ENCODE measurements at regions not wholly inside any gene's neighbourhood (a gene's known extent, or its start where the extent isn't known, plus 50 kb on each side); places are given as distances from the start of the nearest gene placed in this dataset.
"Not testable (repeated sequence)": the region's sequence is repeated elsewhere in the genome, so short reads cannot be mapped to it uniquely, and the experiment has no call there.

- DNase-seq = no peak
- H3K4me3 Mint-ChIP-seq = no peak overlapping the region
- no peaks in the 10 kb centered on the region for H3K36me3 Mint-ChIP-seq
- peaks cover 0 to 4% (median 0%) of the 10 kb centered on the region in 6 donors for H3K9me3 Mint-ChIP-seq
- no peaks in the 10 kb centered on the region for H3K4me1 Mint-ChIP-seq
- H3K27ac Mint-ChIP-seq = no peak overlapping the region
- H3K27me3 Mint-ChIP-seq (ENCODE audit: low read depth in 3 of 3) = peaks cover 2 to 4% (median 3%) of the 10 kb centered on the region in 3 donors
Observed at GRCh38 chrX:150063138-150063518, 124.8 kb upstream of the EOLA2 start.

GRCh38 chrX:150063674-150064073 lies 125.4 kb upstream of the EOLA2 start:
- Mint-ChIP-seq H3K36me3 (no peaks in the 10 kb centered on the region), H3K27ac (no peak overlapping the region), H3K4me3 (no peak overlapping the region), H3K4me1 (no peaks in the 10 kb centered on the region), H3K9me3 (peaks cover 0 to 4% (median 0%) of the 10 kb centered on the region in 6 donors), H3K27me3 (ENCODE audit: low read depth in 3 of 3) (peaks cover 2 to 4% (median 3%) of the 10 kb centered on the region in 3 donors)
- no peak for DNase-seq

DNA sequence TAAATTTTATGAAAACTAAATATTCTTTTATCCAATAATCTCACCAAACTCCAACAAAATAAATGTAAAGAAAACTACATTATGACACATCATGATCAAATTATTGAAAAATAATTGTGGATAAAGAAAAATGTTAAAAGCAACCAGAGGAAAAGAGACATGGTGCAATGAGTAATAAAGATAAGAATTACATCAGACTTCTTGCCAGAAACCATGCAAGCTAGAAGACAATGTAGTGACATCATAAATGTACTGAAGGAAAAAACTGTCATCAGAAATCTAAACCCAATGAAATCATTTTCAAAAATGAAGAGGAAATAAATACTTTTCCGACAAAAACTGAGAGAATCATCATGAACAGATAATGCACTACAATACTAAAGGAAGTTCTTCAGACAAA lies 135.9 kb upstream of the EOLA2 start:
- no peaks in the 10 kb centered on the region for H3K4me1 Mint-ChIP-seq
- no peak overlapping the region for H3K4me3 Mint-ChIP-seq
- peaks cover 0 to 7% (median 2%) of the 10 kb centered on the region in 3 donors for H3K27me3 Mint-ChIP-seq (ENCODE audit: low read depth in 3 of 3)
- no peaks in the 10 kb centered on the region for H3K36me3 Mint-ChIP-seq
- no peak overlapping the region for H3K27ac Mint-ChIP-seq
- no peak for DNase-seq
- H3K9me3 Mint-ChIP-seq = peaks cover 0 to 3% (median 0%) of the 10 kb centered on the region in 6 donors

- DNase-seq = no peak
- no peak overlapping the region for H3K4me3 Mint-ChIP-seq
- H3K4me1 Mint-ChIP-seq = no peaks in the 10 kb centered on the region
- peaks cover 0 to 5% (median 0%) of the 10 kb centered on the region in 3 donors for H3K27me3 Mint-ChIP-seq (ENCODE audit: low read depth in 3 of 3)
- H3K36me3 Mint-ChIP-seq = no peaks in the 10 kb centered on the region
- H3K9me3 Mint-ChIP-seq = no peaks in the 10 kb centered on the region
- H3K27ac Mint-ChIP-seq = no peak overlapping the region
Observed at GRCh38 chrX:150080497-150080896, 142.2 kb upstream of the EOLA2 start.

GRCh38 chrX:150081076-150081475 lies 142.8 kb upstream of the EOLA2 start:
- Mint-ChIP-seq H3K4me3 (no peak overlapping the region), H3K27me3 (ENCODE audit: low read depth in 3 of 3) (peaks cover 0 to 5% (median 0%) of the 10 kb centered on the region in 3 donors), H3K27ac (no peak overlapping the region), H3K4me1 (no peaks in the 10 kb centered on the region), H3K36me3 (no peaks in the 10 kb centered on the region), H3K9me3 (no peaks in the 10 kb centered on the region)
- no peak for DNase-seq

DNA sequence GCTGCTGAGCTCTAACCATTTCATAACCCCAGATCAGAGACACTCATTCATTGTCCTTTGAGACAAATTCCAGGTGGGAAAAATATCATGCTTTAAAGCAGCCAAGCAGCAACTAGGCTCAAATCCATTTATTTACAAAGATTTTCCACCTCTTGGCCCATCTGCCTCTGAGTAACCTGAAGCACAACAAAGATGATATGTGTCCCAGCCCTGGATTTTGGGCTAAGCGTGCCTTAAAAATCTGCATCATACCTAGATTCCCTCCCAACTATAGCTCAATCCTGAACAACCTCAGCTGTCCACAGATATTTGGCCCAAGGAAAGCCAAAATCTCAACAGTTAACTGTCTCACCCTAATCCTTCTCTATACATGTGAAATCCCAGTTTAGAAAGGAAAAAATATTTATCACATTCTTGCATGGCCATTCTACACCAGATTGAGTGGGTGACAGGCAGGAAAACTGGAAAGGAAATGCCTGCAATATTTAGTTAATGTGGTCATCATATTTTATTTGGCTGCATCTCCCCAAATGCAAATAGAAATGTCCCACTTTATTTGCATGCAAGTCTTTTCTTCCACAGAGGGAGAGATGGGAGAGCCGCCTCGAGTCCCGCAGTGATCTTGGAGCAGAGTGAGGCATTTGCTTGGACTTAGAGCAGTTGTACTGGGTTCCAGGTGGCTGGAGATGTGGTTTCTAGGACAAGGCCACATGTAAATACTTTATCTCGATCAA lies 146.4 kb upstream of the EOLA2 start:
- no peak overlapping the region for H3K27ac Mint-ChIP-seq
- peaks cover 0 to 5% (median 2%) of the 10 kb centered on the region in 3 donors for H3K27me3 Mint-ChIP-seq (ENCODE audit: low read depth in 3 of 3)
- no peaks in the 10 kb centered on the region for H3K36me3 Mint-ChIP-seq

GRCh38 chrX:150085881-150086280 lies 147.6 kb upstream of the EOLA2 start:
- Mint-ChIP-seq H3K4me1 (no peaks in the 10 kb centered on the region), H3K27me3 (ENCODE audit: low read depth in 3 of 3) (peaks cover 2 to 5% (median 2%) of the 10 kb centered on the region in 3 donors), H3K36me3 (no peaks in the 10 kb centered on the region), H3K9me3 (no peaks in the 10 kb centered on the region), H3K27ac (no peak overlapping the region), H3K4me3 (no peak overlapping the region)
- DNase-seq = no peak

More for the DNA sequence above, 146.4 kb upstream of the EOLA2 start:
- DNase-seq = no peak
- H3K4me3 Mint-ChIP-seq = no peak overlapping the region
- no peaks in the 10 kb centered on the region for H3K4me1 Mint-ChIP-seq
- no peaks in the 10 kb centered on the region for H3K9me3 Mint-ChIP-seq

GRCh38 chrX:150086371-150086770 lies 148.1 kb upstream of the EOLA2 start:
- no peak overlapping the region for H3K4me3 Mint-ChIP-seq
- no peaks in the 10 kb centered on the region for H3K4me1 Mint-ChIP-seq
- H3K27me3 Mint-ChIP-seq (ENCODE audit: low read depth in 3 of 3) = peaks cover 2 to 5% (median 4%) of the 10 kb centered on the region in 3 donors

GRCh38 chrX:150087612-150088011 lies 149.3 kb upstream of the EOLA2 start:
- Mint-ChIP-seq H3K4me3 (no peak overlapping the region), H3K9me3 (no peaks in the 10 kb centered on the region), H3K4me1 (no peaks in the 10 kb centered on the region), H3K27ac (no peak overlapping the region), H3K27me3 (ENCODE audit: low read depth in 3 of 3) (peaks cover 2 to 4% (median 3%) of the 10 kb centered on the region in 3 donors), H3K36me3 (no peaks in the 10 kb centered on the region)
- DNase-seq = no peak

More at GRCh38 chrX:150086371-150086770, 148.1 kb upstream of the EOLA2 start:
- no peaks in the 10 kb centered on the region for H3K9me3 Mint-ChIP-seq
- no peak for DNase-seq
- no peak overlapping the region for H3K27ac Mint-ChIP-seq
- no peaks in the 10 kb centered on the region for H3K36me3 Mint-ChIP-seq

GRCh38 chrX:150088042-150088441 lies 149.8 kb upstream of the EOLA2 start:
- no peaks in the 10 kb centered on the region for H3K4me1 Mint-ChIP-seq
- H3K4me3 Mint-ChIP-seq = no peak overlapping the region
- DNase-seq = no peak
- H3K27me3 Mint-ChIP-seq (ENCODE audit: low read depth in 3 of 3) = peaks cover 2 to 4% (median 3%) of the 10 kb centered on the region in 3 donors
- H3K36me3 Mint-ChIP-seq = no peaks in the 10 kb centered on the region
- no peaks in the 10 kb centered on the region for H3K9me3 Mint-ChIP-seq
- no peak overlapping the region for H3K27ac Mint-ChIP-seq

DNA sequence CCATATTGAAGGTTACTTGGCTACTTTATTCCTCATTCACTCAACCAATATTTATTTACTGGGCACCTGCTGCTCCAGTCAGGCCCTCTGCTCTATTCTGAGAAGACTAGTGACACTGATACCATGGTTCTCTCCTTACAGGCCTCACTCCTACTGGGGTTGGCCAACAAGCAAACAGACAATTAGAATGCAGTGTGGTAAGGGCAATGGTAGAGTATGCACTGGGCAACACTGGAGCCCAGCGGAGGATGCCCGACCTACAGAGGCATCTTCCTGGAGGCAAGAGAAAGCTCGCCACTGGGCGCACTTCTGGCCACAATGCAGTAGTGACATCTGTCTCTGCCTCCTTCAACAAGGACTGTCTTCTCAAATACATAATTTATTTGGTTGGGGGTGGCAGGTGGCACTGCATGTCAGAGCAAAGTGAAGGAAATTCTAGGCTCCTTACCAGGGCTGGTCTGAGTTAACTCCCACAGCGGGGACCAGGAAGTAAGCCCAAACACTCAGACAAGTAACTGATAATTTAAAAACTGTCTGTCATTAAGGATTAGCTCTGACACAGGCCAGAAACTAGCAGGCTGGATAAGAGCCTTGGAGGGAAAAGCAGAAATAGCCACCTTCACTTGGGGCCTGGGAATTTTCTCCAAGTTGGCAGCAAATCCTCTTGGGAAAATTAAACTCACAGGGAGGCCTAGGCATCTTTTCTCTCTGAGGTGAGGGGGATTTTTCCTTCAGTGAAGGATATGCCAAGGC lies 150.7 kb upstream of the EOLA2 start:
- no peak overlapping the region for H3K27ac Mint-ChIP-seq
- H3K4me1 Mint-ChIP-seq = no peaks in the 10 kb centered on the region
- no peaks in the 10 kb centered on the region for H3K9me3 Mint-ChIP-seq
- no peaks in the 10 kb centered on the region for H3K36me3 Mint-ChIP-seq
- no peak overlapping the region for H3K4me3 Mint-ChIP-seq
- no peak for DNase-seq
- H3K27me3 Mint-ChIP-seq (ENCODE audit: low read depth in 3 of 3) = peaks cover 0 to 4% (median 2%) of the 10 kb centered on the region in 3 donors

DNA sequence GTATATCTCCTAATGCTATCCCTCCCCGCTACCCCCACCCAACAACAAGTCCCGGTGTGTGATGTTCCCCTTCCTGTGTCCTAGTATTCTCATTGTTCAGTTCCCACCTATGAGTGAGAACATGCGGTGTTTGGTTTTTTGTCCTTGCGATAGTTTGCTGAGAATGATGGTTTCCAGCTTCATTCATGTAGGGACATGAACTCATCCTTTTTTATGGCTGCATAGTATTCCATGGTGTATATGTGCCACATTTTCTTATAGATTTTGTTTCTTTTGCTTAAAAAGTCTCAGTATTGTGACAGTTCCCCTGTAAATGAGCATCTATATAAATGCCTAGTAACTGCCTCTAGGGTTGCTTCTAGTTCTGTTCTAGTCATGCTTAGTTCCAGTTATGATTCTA lies 153.0 kb upstream of the EOLA2 start:
- DNase-seq; H3K36me3 Mint-ChIP-seq; H3K4me1 Mint-ChIP-seq; H3K27me3 Mint-ChIP-seq (ENCODE audit: low read depth in 3 of 3); H3K9me3 Mint-ChIP-seq; H3K4me3 Mint-ChIP-seq; H3K27ac Mint-ChIP-seq: not testable (repeated sequence)

DNA sequence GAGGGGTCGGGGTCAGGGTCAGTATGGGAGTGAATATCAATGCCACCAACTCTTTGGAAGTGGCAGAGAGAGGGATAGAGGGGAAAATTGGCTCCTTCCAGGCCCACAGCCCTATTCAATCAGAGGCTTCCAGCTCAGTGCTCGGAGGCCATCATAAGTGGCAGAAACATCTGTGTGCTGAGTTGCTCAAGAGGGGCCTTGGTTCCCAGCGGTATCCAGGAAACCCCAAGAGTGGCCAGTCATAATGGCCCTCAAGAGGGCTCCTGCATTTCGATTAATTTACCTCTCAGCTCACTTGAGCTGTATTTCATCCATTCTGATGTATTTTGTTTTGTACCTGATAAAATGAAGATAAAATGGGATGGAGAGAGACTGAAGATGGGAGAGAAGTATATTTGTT lies 154.3 kb upstream of the EOLA2 start:
- DNase-seq = no peak
- no peak overlapping the region for H3K4me3 Mint-ChIP-seq
- no peaks in the 10 kb centered on the region for H3K36me3 Mint-ChIP-seq
- H3K9me3 Mint-ChIP-seq = no peaks in the 10 kb centered on the region
- no peaks in the 10 kb centered on the region for H3K4me1 Mint-ChIP-seq
- no peak overlapping the region for H3K27ac Mint-ChIP-seq
- peaks cover 0 to 2% (median 2%) of the 10 kb centered on the region in 3 donors for H3K27me3 Mint-ChIP-seq (ENCODE audit: low read depth in 3 of 3)

DNA sequence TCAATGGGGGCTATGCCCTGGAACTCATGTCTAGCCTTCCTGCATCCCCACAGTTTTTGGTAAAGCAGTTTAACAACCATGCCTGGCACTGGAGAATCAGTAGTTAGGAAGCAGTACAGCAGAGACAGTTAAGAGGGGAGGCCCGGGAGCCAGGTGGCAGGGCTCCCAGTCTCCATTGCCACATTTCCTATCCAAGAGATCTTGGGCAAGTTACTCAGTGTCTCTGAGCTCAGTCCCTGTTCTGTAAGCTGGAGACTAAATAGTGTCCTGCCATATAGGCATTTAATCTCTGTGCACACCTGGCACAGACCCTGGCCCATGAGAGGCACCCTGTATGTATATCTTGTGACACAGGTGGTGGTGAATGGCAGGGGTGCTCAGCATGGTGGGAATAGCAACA lies 156.1 kb upstream of the EOLA2 start:
- no peak for DNase-seq
- no peak overlapping the region for H3K4me3 Mint-ChIP-seq
- H3K9me3 Mint-ChIP-seq = no peaks in the 10 kb centered on the region
- H3K4me1 Mint-ChIP-seq = no peaks in the 10 kb centered on the region
- H3K27ac Mint-ChIP-seq = no peak overlapping the region
- H3K36me3 Mint-ChIP-seq = no peaks in the 10 kb centered on the region
- H3K27me3 Mint-ChIP-seq (ENCODE audit: low read depth in 3 of 3) = peaks cover 0 to 2% (median 2%) of the 10 kb centered on the region in 3 donors

Measured in immature natural killer cell (primary cell).